DND-41 (cell line): ENCODE measurements at regions not wholly inside any gene's neighbourhood (a gene's known extent, or its start where the extent isn't known, plus 50 kb on each side); places are given as distances from the start of the nearest gene placed in this dataset.
"Not testable (repeated sequence)": the region's sequence is repeated elsewhere in the genome, so short reads cannot be mapped to it uniquely, and the experiment has no call there.

ENCODE experiments used
- ATAC-seq: fragments of 200-7000 bp; cut with Tn5 transposase; 3 replicates; pipeline ENCODE4 v1.9.1; 2021; ENCODE audit warnings: low read depth; ENCODE audit not compliant: insufficient read depth
- DNase-seq: peaks from one replicate; pipeline ENCODE4 v3.0.0-alpha.2; 2020
- H2AFZ ChIP-seq: 2 replicates; pipeline ENCODE4 v1.6.0; 2012; ENCODE audit warnings: low read depth, low read length
- H3K27ac ChIP-seq: 2 replicates; pipeline ENCODE4 v1.5.1; 2012; ENCODE audit warnings: low read length, inconsistent platforms
- H3K27me3 ChIP-seq: fragments of 200-600 bp; sonication (generic); 2 replicates; pipeline ENCODE4 v1.6.0; 2012; ENCODE audit warnings: low read length, mild to moderate bottlenecking, inconsistent platforms; ENCODE audit not compliant: insufficient read depth, poor library complexity
- H3K36me3 ChIP-seq: 2 replicates; pipeline ENCODE4 v1.5.1; 2012; ENCODE audit warnings: low read length, inconsistent platforms; ENCODE audit not compliant: insufficient read depth
- H3K4me1 ChIP-seq: 2 replicates; pipeline ENCODE4 v1.5.1; 2012; ENCODE audit warnings: mild to moderate bottlenecking, low read length; ENCODE audit not compliant: insufficient read depth
- H3K4me2 ChIP-seq: 2 replicates; pipeline ENCODE4 v1.6.0; 2012; ENCODE audit warnings: mild to moderate bottlenecking, moderate library complexity, low read length, inconsistent platforms; ENCODE audit not compliant: insufficient read depth
- H3K4me3 ChIP-seq, 2 experiments: fragments of 200-600 bp in 1 of 2; shearing (Covaris generic) in 1 of 2; 2 replicates each; pipeline ENCODE4 v1.5.1; 2012 to 2016; ENCODE audit warnings: inconsistent platforms in 2 of 2, low read length in 2 of 2, mild to moderate bottlenecking in 2 of 2, low read depth in 1 of 2, moderate library complexity in 1 of 2
- H3K79me2 ChIP-seq: 2 replicates; pipeline ENCODE4 v1.6.0; 2012; ENCODE audit warnings: low read length, inconsistent platforms; ENCODE audit not compliant: insufficient read depth
- H3K9ac ChIP-seq: 2 replicates; pipeline ENCODE4 v1.6.0; 2012; ENCODE audit warnings: low read depth, mild to moderate bottlenecking, inconsistent platforms, low read length, moderate library complexity
- H3K9me3 ChIP-seq: 2 replicates; pipeline ENCODE4 v1.5.1; 2012; ENCODE audit warnings: low read length, moderate library complexity, mild to moderate bottlenecking, inconsistent platforms; ENCODE audit not compliant: insufficient read depth, severe bottlenecking
- H4K20me1 ChIP-seq: 2 replicates; pipeline ENCODE4 v1.6.0; 2012; ENCODE audit warnings: low read length; ENCODE audit not compliant: insufficient read depth
- CTCF ChIP-seq: IDR thresholded peaks from 2 replicates; pipeline ENCODE4 v1.5.1; 2012; ENCODE audit warnings: borderline replicate concordance, low read length, moderate library complexity, mild to moderate bottlenecking; ENCODE audit not compliant: poor library complexity, severe bottlenecking; ENCODE audit errors: extremely low read depth
- EZH2 ChIP-seq: IDR thresholded peaks from 3 replicates; pipeline ENCODE4 v1.6.1; 2012; ENCODE audit warnings: borderline replicate concordance, low read depth, mild to moderate bottlenecking, moderate library complexity, low read length, inconsistent platforms; ENCODE audit not compliant: severe bottlenecking

GRCh38 chr4:115470763-115471162, 357.3 kb upstream of the NDST4 start:
- H3K9ac ChIP-seq: no peak overlapping the region
- ATAC-seq (no peak), DNase-seq (no peak)
- no peaks in the 10 kb centered on the region for H3K4me1 ChIP-seq
- H2AFZ ChIP-seq: no peak overlapping the region
- H3K27me3 ChIP-seq: no peaks in the 10 kb centered on the region
- H3K4me2 ChIP-seq: no peak overlapping the region
- no peaks in the 10 kb centered on the region for H3K79me2 ChIP-seq
- H3K9me3 ChIP-seq: no peaks in the 10 kb centered on the region
- H3K27ac ChIP-seq: no peak overlapping the region
- TF ChIP-seq CTCF: no peak
- no peak for TF ChIP-seq EZH2
- H3K36me3 ChIP-seq: no peaks in the 10 kb centered on the region
- H3K4me3 ChIP-seq: no peak overlapping the region
- H4K20me1 ChIP-seq: no peaks in the 10 kb centered on the region

- not testable (repeated sequence) for ATAC-seq
Observed at GRCh38 chr4:115459301-115459700, 345.9 kb upstream of the NDST4 start.

GRCh38 chr4:115456231-115456630, 342.8 kb upstream of the NDST4 start:
- no peak overlapping the region for H3K4me2 ChIP-seq
- no peaks in the 10 kb centered on the region for H3K4me1 ChIP-seq
- no peaks in the 10 kb centered on the region for H3K79me2 ChIP-seq
- H4K20me1 ChIP-seq: no peaks in the 10 kb centered on the region
- no peaks in the 10 kb centered on the region for H3K27me3 ChIP-seq
- DNase-seq: no peak
- H3K9ac ChIP-seq: no peak overlapping the region
- TF ChIP-seq EZH2 (no peak), CTCF (no peak)
- no peak overlapping the region for H3K4me3 ChIP-seq
- no peaks in the 10 kb centered on the region for H3K36me3 ChIP-seq
- ATAC-seq: no peak
- H3K27ac ChIP-seq: no peak overlapping the region
- H3K9me3 ChIP-seq: no peaks in the 10 kb centered on the region
- H2AFZ ChIP-seq: no peak overlapping the region

More at GRCh38 chr4:115459301-115459700, 345.9 kb upstream of the NDST4 start:
- not testable (repeated sequence) for H3K79me2 ChIP-seq, H3K36me3 ChIP-seq, H3K4me3 ChIP-seq, H2AFZ ChIP-seq, H4K20me1 ChIP-seq, H3K27ac ChIP-seq, H3K4me2 ChIP-seq, H3K9ac ChIP-seq, H3K4me1 ChIP-seq, H3K27me3 ChIP-seq, DNase-seq, H3K9me3 ChIP-seq

- DNase-seq: no peak
- H2AFZ ChIP-seq: no peak overlapping the region
- no peak for ATAC-seq
- no peaks in the 10 kb centered on the region for H3K79me2 ChIP-seq
- H3K4me3 ChIP-seq: no peak overlapping the region
- H3K27me3 ChIP-seq: no peaks in the 10 kb centered on the region
- TF ChIP-seq CTCF (no peak), EZH2 (no peak)
- H3K36me3 ChIP-seq: no peaks in the 10 kb centered on the region
- no peaks in the 10 kb centered on the region for H4K20me1 ChIP-seq
- no peaks in the 10 kb centered on the region for H3K4me1 ChIP-seq
- no peaks in the 10 kb centered on the region for H3K9me3 ChIP-seq
- H3K27ac ChIP-seq: no peak overlapping the region
- no peak overlapping the region for H3K9ac ChIP-seq
- no peak overlapping the region for H3K4me2 ChIP-seq
Observed at GRCh38 chr4:115454228-115454627, 340.8 kb upstream of the NDST4 start.
